ENCODE measurements at regions not wholly inside any gene's neighbourhood (a gene's known extent, or its start where the extent isn't known, plus 50 kb on each side); places are given as distances from the start of the nearest gene placed in this dataset.

DNA sequence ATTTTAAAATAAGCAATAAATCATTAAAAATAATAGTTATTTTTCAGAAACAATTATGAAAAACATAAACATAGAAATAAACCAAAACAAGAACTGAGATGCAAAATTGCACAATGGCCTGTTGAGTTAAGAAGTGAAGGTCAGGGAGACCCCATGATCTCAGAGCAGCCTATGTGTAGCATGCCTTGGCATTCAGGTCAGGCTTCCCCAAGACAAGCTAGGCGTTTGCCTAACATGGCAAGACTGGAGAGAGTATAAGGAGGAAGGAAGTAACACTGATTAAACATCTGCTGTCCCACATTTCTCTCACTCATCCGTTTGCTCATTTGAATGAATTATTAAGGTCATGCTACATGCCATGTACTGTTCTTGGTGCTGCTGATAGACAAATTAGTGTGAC is 291.8 kb downstream of the TSHZ3 start:
- no peak overlapping the region for H3K4me2 ChIP-seq (ENCODE audit: insufficient read depth, low read length)
- DNase-seq (ENCODE audit: insufficient read length, low spot score, missing footprints) = no peak
- no peak overlapping the region for H2AFZ ChIP-seq (ENCODE audit: low read length)
- H3K4me1 ChIP-seq (ENCODE audit: insufficient read depth, low read length) = no peaks in the 10 kb centered on the region
- no peak overlapping the region for H3K4me3 ChIP-seq (ENCODE audit: insufficient read depth, low read length)
- H3K27me3 ChIP-seq (ENCODE audit: insufficient read depth, low read length) = no peaks in the 10 kb centered on the region
- no peaks in the 10 kb centered on the region for H3K36me3 ChIP-seq (ENCODE audit: insufficient read depth, low read length)
- TF ChIP-seq, protein P1, sequence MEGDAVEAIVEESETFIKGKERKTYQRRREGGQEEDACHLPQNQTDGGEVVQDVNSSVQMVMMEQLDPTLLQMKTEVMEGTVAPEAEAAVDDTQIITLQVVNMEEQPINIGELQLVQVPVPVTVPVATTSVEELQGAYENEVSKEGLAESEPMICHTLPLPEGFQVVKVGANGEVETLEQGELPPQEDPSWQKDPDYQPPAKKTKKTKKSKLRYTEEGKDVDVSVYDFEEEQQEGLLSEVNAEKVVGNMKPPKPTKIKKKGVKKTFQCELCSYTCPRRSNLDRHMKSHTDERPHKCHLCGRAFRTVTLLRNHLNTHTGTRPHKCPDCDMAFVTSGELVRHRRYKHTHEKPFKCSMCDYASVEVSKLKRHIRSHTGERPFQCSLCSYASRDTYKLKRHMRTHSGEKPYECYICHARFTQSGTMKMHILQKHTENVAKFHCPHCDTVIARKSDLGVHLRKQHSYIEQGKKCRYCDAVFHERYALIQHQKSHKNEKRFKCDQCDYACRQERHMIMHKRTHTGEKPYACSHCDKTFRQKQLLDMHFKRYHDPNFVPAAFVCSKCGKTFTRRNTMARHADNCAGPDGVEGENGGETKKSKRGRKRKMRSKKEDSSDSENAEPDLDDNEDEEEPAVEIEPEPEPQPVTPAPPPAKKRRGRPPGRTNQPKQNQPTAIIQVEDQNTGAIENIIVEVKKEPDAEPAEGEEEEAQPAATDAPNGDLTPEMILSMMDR (IDR thresholded peaks at IDR 0.05; ENCODE audit: extremely low read depth, low read depth, low read length) = no peak
- H4K20me1 ChIP-seq (ENCODE audit: insufficient read depth, low read length) = no peaks in the 10 kb centered on the region
- no peak overlapping the region for H3K27ac ChIP-seq (ENCODE audit: low read depth, low read length)
- no peaks in the 10 kb centered on the region for H3K79me2 ChIP-seq (ENCODE audit: insufficient read depth, low read length)
- H3K9me3 ChIP-seq (ENCODE audit: low read depth, low read length) = no peaks in the 10 kb centered on the region

DNA sequence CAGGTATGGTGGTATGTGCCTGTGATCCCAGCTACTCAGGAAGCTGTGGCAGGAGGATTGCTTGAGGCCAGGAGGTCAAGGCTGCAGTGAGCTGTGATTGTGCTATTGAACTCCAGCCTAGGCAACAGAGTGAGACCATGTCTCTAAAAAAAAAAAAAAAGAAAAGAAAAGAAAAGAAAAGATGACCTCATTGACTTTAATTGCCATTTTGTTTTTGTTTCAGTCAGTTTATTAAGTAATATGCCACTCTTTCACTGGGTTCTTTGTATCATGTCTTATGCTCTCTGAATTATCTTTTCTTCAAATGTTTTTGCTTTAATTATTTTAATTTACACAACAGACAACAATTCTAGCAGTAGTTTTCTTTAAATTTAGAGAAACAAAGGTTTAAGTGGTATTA is 293.8 kb downstream of the TSHZ3 start:
- H3K4me3 ChIP-seq (ENCODE audit: insufficient read depth, low read length) = no peak overlapping the region
- no peak overlapping the region for H3K27ac ChIP-seq (ENCODE audit: low read depth, low read length)
- no peak overlapping the region for H2AFZ ChIP-seq (ENCODE audit: low read length)
- no peaks in the 10 kb centered on the region for H3K79me2 ChIP-seq (ENCODE audit: insufficient read depth, low read length)
- no peak for DNase-seq (ENCODE audit: insufficient read length, low spot score, missing footprints)
- H3K9me3 ChIP-seq (ENCODE audit: low read depth, low read length) = no peaks in the 10 kb centered on the region
- no peaks in the 10 kb centered on the region for H4K20me1 ChIP-seq (ENCODE audit: insufficient read depth, low read length)
- no peaks in the 10 kb centered on the region for H3K27me3 ChIP-seq (ENCODE audit: insufficient read depth, low read length)
- TF ChIP-seq, protein P1 (IDR thresholded peaks at IDR 0.05; ENCODE audit: extremely low read depth, low read depth, low read length) = no peak
- no peak overlapping the region for H3K4me2 ChIP-seq (ENCODE audit: insufficient read depth, low read length)
- H3K4me1 ChIP-seq (ENCODE audit: insufficient read depth, low read length) = no peaks in the 10 kb centered on the region
- no peaks in the 10 kb centered on the region for H3K36me3 ChIP-seq (ENCODE audit: insufficient read depth, low read length)

DNA sequence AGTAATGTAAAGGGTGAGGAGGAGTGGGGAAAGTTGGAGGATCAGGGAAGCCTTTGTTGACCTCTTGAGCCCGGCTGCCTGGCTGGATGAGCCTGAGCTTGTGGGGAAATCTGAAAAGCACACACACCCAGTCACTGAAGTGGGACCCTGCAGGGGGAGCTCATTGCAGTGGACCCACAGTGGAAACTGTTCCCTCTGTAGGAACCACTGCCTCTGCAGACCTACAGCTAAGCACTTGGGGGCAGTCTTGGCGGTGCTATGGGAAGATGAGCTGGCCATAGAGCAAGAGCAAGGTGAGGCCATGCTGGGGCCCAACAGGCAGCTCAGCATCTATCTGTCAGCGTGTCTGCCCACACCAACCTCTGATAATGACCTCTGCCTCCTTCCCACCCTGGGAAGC is 294.8 kb downstream of the TSHZ3 start:
- H4K20me1 ChIP-seq (ENCODE audit: insufficient read depth, low read length) = no peaks in the 10 kb centered on the region
- no peaks in the 10 kb centered on the region for H3K79me2 ChIP-seq (ENCODE audit: insufficient read depth, low read length)
- peak; percentile 65 for DNase-seq (ENCODE audit: insufficient read length, low spot score, missing footprints)
- no peak overlapping the region for H2AFZ ChIP-seq (ENCODE audit: low read length)
- H3K4me2 ChIP-seq (ENCODE audit: insufficient read depth, low read length) = no peak overlapping the region
- no peak overlapping the region for H3K27ac ChIP-seq (ENCODE audit: low read depth, low read length)
- no peak overlapping the region for H3K4me3 ChIP-seq (ENCODE audit: insufficient read depth, low read length)
- TF ChIP-seq, protein P1 (IDR thresholded peaks at IDR 0.05; ENCODE audit: extremely low read depth, low read depth, low read length) = peak; percentile 78
- H3K4me1 ChIP-seq (ENCODE audit: insufficient read depth, low read length) = no peaks in the 10 kb centered on the region
- H3K9me3 ChIP-seq (ENCODE audit: low read depth, low read length) = no peaks in the 10 kb centered on the region
- H3K27me3 ChIP-seq (ENCODE audit: insufficient read depth, low read length) = no peaks in the 10 kb centered on the region
- no peaks in the 10 kb centered on the region for H3K36me3 ChIP-seq (ENCODE audit: insufficient read depth, low read length)

DNA sequence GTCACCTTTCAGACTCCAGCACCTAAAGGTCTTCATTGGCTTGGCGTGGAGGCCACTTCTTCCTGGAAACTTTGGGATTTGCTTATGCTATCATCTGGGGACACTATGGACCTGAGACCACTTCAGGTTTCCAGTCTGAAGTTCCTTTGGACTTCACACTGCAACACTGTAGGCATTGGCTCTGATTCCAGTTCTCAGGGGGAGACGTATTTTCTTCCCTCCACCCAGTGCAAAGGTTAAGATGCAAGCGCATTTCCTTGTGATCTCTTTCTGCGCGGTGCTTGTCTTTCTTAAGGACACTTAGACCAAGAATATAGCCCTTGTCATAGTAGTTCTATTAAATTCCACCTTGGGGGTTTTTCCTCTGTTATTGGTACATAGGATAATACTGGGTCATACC is 299.8 kb downstream of the TSHZ3 start:
- H3K4me2 ChIP-seq (ENCODE audit: insufficient read depth, low read length) = no peak overlapping the region
- H4K20me1 ChIP-seq (ENCODE audit: insufficient read depth, low read length) = no peaks in the 10 kb centered on the region
- H3K36me3 ChIP-seq (ENCODE audit: insufficient read depth, low read length) = no peaks in the 10 kb centered on the region

More for the DNA sequence above, 299.8 kb downstream of the TSHZ3 start:
- Histone ChIP-seq H3K4me3 (ENCODE audit: insufficient read depth, low read length) (no peak overlapping the region), H2AFZ (ENCODE audit: low read length) (no peak overlapping the region), H3K79me2 (ENCODE audit: insufficient read depth, low read length) (no peaks in the 10 kb centered on the region), H3K27ac (ENCODE audit: low read depth, low read length) (no peak overlapping the region), H3K4me1 (ENCODE audit: insufficient read depth, low read length) (no peaks in the 10 kb centered on the region), H3K27me3 (ENCODE audit: insufficient read depth, low read length) (no peaks in the 10 kb centered on the region), H3K9me3 (ENCODE audit: low read depth, low read length) (no peaks in the 10 kb centered on the region)
- no peak for DNase-seq (ENCODE audit: insufficient read length, low spot score, missing footprints)
- TF ChIP-seq, protein P1 (IDR thresholded peaks at IDR 0.05; ENCODE audit: extremely low read depth, low read depth, low read length) = no peak
